ENCODE measurements at regions not wholly inside any gene's neighbourhood (a gene's known extent, or its start where the extent isn't known, plus 50 kb on each side); places are given as distances from the start of the nearest gene placed in this dataset.

DNA sequence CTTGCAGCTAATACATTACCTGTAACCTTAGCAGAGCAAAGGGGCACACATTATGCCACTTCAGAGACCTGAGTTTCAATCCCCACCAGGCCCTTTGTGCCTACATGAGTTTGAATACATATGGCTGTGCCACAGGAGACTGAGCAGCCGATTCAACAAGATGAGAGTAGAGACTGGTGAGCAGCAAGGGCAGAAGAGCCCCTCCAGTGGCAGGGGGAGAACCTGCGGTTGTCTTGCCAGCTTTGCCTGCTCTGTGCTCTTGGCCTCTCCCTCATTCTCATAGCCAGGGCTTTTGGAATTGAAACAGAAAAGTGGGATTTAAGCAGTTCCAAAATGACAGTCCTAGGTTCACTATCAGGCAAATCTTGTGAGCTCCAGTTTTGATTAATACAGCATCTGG, 52.3 kb upstream of the CLNK start:
- TF ChIP-seq CEBPB (IDR thresholded peaks at IDR 0.05) (no peak), CTCF (IDR thresholded peaks at IDR 0.05) (no peak), POLR2A (IDR thresholded peaks at IDR 0.05; ENCODE audit: low read length) (no peak), REST (IDR thresholded peaks at IDR 0.05) (no peak), HOXB13 (CRISPR knock-in tag; IDR thresholded peaks at IDR 0.05; ENCODE audit: low read depth) (no peak), GATA3 (IDR thresholded peaks at IDR 0.05; ENCODE audit: borderline replicate concordance) (no peak), RFX5 (IDR thresholded peaks at IDR 0.05) (no peak), CBX8 (IDR thresholded peaks at IDR 0.05) (no peak), HMGXB4 (CRISPR knock-in tag; IDR thresholded peaks at IDR 0.05; ENCODE audit: borderline replicate concordance) (no peak), JUNB (IDR thresholded peaks at IDR 0.05) (no peak)

All from A549 (cell line).